ENCODE measurements at regions not wholly inside any gene's neighbourhood (a gene's known extent, or its start where the extent isn't known, plus 50 kb on each side); places are given as distances from the start of the nearest gene placed in this dataset.

DNA sequence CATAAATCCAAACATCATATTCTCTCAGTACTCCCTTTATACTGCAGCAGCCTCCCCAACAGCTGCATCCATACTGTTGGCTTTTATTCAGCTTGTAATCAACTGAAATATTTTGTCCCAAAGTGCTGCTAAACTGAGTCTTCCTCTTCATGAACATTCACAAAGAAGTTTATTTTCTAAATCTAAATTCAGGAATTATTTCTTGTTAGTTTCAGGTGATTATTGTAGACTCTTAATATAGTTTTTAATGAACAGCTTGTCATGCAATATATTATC, 269.3 kb upstream of the UBE2E2 start:
- no peak for TF ChIP-seq HCFC1 (IDR thresholded peaks at IDR 0.05; ENCODE audit: low read depth, low read length)
- no peak for TF ChIP-seq EZH2 (IDR thresholded peaks at IDR 0.05; ENCODE audit: borderline replicate concordance, low read depth, low read length)
- no peak for TF ChIP-seq NFIX (CRISPR knock-in tag; IDR thresholded peaks at IDR 0.05; ENCODE audit: low read depth)
- TF ChIP-seq ZNF445 (CRISPR knock-in tag; IDR thresholded peaks at IDR 0.05; ENCODE audit: low read depth) = no peak
- TF ChIP-seq, protein P1, sequence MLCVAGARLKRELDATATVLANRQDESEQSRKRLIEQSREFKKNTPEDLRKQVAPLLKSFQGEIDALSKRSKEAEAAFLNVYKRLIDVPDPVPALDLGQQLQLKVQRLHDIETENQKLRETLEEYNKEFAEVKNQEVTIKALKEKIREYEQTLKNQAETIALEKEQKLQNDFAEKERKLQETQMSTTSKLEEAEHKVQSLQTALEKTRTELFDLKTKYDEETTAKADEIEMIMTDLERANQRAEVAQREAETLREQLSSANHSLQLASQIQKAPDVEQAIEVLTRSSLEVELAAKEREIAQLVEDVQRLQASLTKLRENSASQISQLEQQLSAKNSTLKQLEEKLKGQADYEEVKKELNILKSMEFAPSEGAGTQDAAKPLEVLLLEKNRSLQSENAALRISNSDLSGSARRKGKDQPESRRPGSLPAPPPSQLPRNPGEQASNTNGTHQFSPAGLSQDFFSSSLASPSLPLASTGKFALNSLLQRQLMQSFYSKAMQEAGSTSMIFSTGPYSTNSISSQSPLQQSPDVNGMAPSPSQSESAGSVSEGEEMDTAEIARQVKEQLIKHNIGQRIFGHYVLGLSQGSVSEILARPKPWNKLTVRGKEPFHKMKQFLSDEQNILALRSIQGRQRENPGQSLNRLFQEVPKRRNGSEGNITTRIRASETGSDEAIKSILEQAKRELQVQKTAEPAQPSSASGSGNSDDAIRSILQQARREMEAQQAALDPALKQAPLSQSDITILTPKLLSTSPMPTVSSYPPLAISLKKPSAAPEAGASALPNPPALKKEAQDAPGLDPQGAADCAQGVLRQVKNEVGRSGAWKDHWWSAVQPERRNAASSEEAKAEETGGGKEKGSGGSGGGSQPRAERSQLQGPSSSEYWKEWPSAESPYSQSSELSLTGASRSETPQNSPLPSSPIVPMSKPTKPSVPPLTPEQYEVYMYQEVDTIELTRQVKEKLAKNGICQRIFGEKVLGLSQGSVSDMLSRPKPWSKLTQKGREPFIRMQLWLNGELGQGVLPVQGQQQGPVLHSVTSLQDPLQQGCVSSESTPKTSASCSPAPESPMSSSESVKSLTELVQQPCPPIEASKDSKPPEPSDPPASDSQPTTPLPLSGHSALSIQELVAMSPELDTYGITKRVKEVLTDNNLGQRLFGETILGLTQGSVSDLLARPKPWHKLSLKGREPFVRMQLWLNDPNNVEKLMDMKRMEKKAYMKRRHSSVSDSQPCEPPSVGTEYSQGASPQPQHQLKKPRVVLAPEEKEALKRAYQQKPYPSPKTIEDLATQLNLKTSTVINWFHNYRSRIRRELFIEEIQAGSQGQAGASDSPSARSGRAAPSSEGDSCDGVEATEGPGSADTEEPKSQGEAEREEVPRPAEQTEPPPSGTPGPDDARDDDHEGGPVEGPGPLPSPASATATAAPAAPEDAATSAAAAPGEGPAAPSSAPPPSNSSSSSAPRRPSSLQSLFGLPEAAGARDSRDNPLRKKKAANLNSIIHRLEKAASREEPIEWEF (CRISPR knock-in tag; IDR thresholded peaks at IDR 0.05) = no peak
- TF ChIP-seq, protein P2, sequence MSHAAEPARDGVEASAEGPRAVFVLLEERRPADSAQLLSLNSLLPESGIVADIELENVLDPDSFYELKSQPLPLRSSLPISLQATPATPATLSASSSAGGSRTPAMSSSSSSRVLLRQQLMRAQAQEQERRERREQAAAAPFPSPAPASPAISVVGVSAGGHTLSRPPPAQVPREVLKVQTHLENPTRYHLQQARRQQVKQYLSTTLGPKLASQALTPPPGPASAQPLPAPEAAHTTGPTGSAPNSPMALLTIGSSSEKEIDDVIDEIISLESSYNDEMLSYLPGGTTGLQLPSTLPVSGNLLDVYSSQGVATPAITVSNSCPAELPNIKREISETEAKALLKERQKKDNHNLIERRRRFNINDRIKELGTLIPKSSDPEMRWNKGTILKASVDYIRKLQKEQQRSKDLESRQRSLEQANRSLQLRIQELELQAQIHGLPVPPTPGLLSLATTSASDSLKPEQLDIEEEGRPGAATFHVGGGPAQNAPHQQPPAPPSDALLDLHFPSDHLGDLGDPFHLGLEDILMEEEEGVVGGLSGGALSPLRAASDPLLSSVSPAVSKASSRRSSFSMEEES (CRISPR knock-in tag; IDR thresholded peaks at IDR 0.05) = no peak
- no peak for TF ChIP-seq EP300 (IDR thresholded peaks at IDR 0.05; ENCODE audit: low read length)
- no peak for TF ChIP-seq ZNF224 (CRISPR knock-in tag; IDR thresholded peaks at IDR 0.05)
- TF ChIP-seq, protein P3, sequence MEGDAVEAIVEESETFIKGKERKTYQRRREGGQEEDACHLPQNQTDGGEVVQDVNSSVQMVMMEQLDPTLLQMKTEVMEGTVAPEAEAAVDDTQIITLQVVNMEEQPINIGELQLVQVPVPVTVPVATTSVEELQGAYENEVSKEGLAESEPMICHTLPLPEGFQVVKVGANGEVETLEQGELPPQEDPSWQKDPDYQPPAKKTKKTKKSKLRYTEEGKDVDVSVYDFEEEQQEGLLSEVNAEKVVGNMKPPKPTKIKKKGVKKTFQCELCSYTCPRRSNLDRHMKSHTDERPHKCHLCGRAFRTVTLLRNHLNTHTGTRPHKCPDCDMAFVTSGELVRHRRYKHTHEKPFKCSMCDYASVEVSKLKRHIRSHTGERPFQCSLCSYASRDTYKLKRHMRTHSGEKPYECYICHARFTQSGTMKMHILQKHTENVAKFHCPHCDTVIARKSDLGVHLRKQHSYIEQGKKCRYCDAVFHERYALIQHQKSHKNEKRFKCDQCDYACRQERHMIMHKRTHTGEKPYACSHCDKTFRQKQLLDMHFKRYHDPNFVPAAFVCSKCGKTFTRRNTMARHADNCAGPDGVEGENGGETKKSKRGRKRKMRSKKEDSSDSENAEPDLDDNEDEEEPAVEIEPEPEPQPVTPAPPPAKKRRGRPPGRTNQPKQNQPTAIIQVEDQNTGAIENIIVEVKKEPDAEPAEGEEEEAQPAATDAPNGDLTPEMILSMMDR (IDR thresholded peaks at IDR 0.05 in 2 of 3, conservative IDR thresholded peaks at IDR 0.05 in 1 of 3; ENCODE audit: insufficient read depth in 2 of 3, low read depth in 1 of 3, low read length in 3 of 3) = no peak
- no peak for TF ChIP-seq POLR2A (conservative IDR thresholded peaks at IDR 0.05)
- no peak for TF ChIP-seq TGIF2 (CRISPR knock-in tag; IDR thresholded peaks at IDR 0.05)
